GM12873 (cell line): ENCODE measurements at regions not wholly inside any gene's neighbourhood (a gene's known extent, or its start where the extent isn't known, plus 50 kb on each side); places are given as distances from the start of the nearest gene placed in this dataset.

ENCODE experiments used
- TF ChIP-seq, protein P1 (sequence below): IDR thresholded peaks from 2 replicates; pipeline ENCODE4 v1.5.1; 2012; ENCODE audit warnings: low read depth, mild to moderate bottlenecking, moderate library complexity, low read length, control low read depth; ENCODE audit not compliant: insufficient read depth; ENCODE audit errors: missing control alignments

GRCh38 chr2:58336416-58336815, 95.3 kb upstream of the FANCL start:
- TF ChIP-seq, protein P1, sequence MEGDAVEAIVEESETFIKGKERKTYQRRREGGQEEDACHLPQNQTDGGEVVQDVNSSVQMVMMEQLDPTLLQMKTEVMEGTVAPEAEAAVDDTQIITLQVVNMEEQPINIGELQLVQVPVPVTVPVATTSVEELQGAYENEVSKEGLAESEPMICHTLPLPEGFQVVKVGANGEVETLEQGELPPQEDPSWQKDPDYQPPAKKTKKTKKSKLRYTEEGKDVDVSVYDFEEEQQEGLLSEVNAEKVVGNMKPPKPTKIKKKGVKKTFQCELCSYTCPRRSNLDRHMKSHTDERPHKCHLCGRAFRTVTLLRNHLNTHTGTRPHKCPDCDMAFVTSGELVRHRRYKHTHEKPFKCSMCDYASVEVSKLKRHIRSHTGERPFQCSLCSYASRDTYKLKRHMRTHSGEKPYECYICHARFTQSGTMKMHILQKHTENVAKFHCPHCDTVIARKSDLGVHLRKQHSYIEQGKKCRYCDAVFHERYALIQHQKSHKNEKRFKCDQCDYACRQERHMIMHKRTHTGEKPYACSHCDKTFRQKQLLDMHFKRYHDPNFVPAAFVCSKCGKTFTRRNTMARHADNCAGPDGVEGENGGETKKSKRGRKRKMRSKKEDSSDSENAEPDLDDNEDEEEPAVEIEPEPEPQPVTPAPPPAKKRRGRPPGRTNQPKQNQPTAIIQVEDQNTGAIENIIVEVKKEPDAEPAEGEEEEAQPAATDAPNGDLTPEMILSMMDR, result no peak

GRCh38 chr2:58334414-58334813, 93.3 kb upstream of the FANCL start:
- TF ChIP-seq, protein P1, result no peak

DNA sequence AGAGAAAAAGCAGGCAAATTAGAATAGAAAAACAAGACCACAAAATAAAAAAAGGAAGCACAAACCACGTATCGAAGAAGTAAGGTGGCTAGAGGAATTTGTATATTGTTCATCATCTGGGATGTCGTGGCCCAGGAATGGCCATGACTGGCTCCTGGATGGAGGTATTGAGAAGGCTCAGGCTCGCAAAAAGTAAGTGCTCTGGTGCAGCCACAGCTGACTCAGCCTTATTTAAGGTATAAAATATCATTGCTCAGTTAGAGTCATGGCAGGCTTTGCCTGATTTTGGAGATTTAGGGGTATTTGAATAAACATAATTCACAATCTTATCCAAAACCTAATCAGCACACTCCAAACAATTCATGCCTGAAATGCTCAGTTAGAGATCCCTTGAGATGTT, 78.4 kb upstream of the FANCL start:
- TF ChIP-seq, protein P1, result no peak

DNA sequence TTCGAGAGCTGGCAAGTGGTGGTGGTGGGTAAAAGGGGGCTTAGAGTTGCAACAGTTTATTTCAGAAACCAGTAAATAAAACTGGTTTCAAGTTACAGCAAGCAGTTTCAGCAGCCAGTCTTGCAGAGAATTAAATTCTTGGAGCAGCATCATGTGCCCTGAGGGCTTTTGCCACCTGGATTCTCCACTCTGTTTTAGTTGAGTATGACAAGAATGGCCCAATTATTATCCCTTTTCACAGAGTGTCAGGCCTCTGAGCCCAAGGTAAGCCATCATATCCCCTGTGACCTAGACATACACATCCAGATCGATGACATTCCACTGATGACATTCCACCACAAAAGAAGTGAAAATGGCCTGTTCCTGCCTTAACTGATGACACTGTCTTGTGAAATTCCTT, 72.8 kb upstream of the FANCL start:
- TF ChIP-seq, protein P1, result no peak

- TF ChIP-seq, protein P1, result no peak
Measured at GRCh38 chr2:58308435-58308834, 67.3 kb upstream of the FANCL start.

DNA sequence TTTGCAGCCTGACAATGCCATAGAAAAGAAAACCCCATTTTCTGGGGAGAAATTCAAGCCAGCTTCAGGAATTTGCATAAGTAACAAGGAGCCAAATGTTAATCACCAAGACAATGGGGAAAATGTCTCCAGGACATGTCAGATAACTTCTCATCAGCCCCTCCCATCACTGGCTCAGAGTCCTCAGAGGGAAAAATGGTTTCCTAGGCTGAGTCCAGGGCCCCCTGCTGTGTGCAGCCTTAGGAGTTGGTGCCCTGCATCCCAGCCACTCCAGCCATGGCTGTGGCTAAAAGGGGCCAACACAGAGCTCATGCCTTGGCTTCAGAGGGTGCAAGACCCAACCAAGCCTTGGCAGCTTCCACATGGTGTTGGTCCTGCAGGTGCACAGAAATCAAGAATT, 63.7 kb upstream of the FANCL start:
- TF ChIP-seq, protein P1, result no peak

DNA sequence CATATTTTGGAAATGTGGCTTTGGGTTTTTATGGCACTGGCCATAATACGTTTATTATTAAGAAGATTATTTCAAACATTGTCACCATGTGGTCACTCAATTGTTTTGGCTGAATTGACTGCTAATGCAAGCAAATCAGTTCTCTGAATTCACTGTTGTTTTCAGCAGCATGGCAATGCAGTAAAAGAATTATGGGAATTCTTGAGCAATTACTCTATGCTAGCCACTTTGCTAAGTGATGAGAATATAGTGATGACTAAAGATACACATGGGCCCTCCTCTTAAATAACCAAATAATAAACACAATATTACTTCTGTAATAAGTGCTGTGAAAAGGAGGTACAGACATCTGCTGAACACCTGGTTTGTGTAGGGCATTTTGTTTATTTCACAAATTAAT, 58.0 kb upstream of the FANCL start:
- TF ChIP-seq, protein P1, result no peak
